ENCODE measurements at regions not wholly inside any gene's neighbourhood (a gene's known extent, or its start where the extent isn't known, plus 50 kb on each side); places are given as distances from the start of the nearest gene placed in this dataset.

GRCh38 chr6:6497976-6498375 lies 90.5 kb upstream of the LY86 start:
- no peak for TF ChIP-seq POLR2A (IDR thresholded peaks at IDR 0.05)
- TF ChIP-seq CTCF (IDR thresholded peaks at IDR 0.05), result no peak
